Astrocyte of the spinal cord (primary cell): ENCODE measurements at regions not wholly inside any gene's neighbourhood (a gene's known extent, or its start where the extent isn't known, plus 50 kb on each side); places are given as distances from the start of the nearest gene placed in this dataset.

Experiments used
- DNase-seq: peaks from one replicate; pipeline ENCODE4 v3.0.0; 2011; ENCODE audit warnings: low read depth, low spot score
- H3K4me3 ChIP-seq: 2 replicates; pipeline ENCODE4 v1.5.1; 2011; ENCODE audit warnings: low read depth, mild to moderate bottlenecking, low read length, moderate library complexity
- in situ Hi-C: cut with HindIII; loops from 2 replicates; pipeline ENCODE4 v1.10.0; 2017; ENCODE audit warnings: low sequenced_read_pairs
- TF ChIP-seq, protein P1 (sequence below): IDR thresholded peaks from 2 replicates; pipeline ENCODE4 v1.5.1; 2012; ENCODE audit warnings: low read depth, mild to moderate bottlenecking, low read length, inconsistent platforms

DNA sequence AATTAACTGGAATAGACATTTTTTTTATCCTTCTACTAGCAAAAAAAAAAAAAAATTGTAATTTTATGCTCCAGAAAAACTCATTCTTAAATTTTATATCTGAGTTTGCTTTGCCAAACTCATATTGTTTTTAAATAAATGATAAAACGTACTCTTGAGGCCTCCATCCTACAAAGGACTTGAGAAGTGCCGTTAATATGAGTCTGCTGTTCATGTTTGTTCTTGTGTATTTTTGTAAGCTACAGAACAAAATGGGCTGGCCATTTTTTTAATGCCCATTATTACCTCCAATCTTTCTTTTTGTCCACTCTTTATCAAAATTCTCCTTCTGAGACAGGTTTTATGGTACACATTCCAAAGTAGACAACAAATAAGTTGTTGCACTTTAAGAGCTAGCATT is 643.5 kb upstream of the SOX9 start:
- no peak for DNase-seq
- TF ChIP-seq, protein P1, sequence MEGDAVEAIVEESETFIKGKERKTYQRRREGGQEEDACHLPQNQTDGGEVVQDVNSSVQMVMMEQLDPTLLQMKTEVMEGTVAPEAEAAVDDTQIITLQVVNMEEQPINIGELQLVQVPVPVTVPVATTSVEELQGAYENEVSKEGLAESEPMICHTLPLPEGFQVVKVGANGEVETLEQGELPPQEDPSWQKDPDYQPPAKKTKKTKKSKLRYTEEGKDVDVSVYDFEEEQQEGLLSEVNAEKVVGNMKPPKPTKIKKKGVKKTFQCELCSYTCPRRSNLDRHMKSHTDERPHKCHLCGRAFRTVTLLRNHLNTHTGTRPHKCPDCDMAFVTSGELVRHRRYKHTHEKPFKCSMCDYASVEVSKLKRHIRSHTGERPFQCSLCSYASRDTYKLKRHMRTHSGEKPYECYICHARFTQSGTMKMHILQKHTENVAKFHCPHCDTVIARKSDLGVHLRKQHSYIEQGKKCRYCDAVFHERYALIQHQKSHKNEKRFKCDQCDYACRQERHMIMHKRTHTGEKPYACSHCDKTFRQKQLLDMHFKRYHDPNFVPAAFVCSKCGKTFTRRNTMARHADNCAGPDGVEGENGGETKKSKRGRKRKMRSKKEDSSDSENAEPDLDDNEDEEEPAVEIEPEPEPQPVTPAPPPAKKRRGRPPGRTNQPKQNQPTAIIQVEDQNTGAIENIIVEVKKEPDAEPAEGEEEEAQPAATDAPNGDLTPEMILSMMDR: no peak
- in situ Hi-C loops: no loop called here
- H3K4me3 ChIP-seq: no peak overlapping the region

DNA sequence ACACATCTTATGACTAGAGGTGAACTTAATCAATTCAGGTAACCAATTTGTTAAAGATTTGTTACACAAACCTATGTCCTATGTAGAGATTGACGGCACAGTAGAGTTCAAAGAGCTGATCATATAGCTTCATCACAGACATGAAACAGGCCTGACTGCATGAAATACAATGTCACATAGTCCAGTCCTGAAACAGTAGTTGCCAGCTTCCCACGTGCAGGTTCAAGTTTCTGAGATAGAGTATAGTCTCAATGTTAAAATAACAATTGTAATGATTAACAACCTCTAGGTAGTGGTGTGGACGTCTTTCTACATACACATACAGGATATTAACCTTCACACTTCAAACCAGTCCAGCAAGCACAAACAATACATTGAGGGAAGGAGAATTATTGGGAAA is 640.7 kb upstream of the SOX9 start:
- in situ Hi-C loops: no loop called here
- no peak overlapping the region for H3K4me3 ChIP-seq
- no peak for DNase-seq
- TF ChIP-seq, protein P1: no peak

DNA sequence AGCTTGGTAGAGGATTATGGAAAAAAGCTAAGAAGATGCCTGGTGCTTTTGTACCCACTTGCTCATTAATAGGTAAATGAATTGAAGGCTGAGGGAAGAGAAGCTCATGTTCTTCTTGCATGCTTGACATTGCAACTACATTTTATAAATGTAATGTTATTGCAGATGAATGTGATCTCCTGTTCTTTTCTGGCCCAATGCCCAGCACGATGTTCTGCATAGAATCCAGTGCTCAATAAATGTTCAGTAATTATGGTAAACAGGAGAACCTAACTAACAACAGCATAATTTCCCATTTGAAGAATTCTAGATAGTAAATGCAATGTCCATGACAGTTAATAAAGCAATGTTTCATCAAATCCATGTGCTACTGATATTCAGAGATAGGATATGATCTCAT is 638.2 kb upstream of the SOX9 start:
- in situ Hi-C loops: no loop called here
- H3K4me3 ChIP-seq: no peak overlapping the region
- TF ChIP-seq, protein P1: no peak
- no peak for DNase-seq

DNA sequence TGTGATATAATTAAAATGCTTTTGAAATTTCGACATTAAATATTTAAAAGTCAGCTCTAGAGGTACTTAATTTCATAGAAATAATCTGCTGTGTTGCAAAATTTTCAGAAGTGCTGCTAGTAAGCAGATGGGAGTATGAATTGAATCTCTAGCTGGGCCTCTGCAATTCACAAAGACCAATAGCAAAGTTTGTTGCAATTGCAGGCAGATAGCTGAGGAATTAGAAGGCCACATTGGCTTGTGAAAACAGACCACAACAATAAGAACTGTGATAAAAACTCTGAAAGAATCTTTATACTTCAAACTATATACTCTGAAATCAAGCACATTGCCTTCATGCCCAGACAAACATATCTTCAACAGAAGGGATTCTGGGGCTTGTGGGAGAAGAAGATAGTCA is 636.3 kb upstream of the SOX9 start:
- no peak for DNase-seq
- in situ Hi-C loops: no loop called here
- H3K4me3 ChIP-seq: no peak overlapping the region
- TF ChIP-seq, protein P1: no peak

DNA sequence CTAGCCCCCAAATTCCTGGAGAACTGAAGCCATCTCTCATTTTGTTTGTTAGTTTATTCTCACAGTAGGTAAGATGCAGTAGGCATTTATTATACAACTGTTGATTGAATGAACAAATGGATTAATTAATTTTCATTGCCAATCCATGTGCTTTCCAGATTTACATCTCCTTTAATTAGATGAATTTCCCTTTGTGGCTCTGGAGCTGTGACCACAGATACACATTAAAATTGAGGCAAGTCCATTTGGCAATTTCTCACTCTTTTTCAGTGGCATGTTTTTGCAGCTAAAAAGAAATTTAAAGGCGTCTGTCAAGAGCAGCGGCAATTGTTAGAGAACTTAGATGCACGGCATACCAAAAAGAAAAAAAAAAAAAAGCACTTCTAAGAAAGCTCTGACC is 635.4 kb upstream of the SOX9 start:
- no peak for DNase-seq
- in situ Hi-C loops: no loop called here
- TF ChIP-seq, protein P1: no peak
- H3K4me3 ChIP-seq: no peak overlapping the region

DNA sequence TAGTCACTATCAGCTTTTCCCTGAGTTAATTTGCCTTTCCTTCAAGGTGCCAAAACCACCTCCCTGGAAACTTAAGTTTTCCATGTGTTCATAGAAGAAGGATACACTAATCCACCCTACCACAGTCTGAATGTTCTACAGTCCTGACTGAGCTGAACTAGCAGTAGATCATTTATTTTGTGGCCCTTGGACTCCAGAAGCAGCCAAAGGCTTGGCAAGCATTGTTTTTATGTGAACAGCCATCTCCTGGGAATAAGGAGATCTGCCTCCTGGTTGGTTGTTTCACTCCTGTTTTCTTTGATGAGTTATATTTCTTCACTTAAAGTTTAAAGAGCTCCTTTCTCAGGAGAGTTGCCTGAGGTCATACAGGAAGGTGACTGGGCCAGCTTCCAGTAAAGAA is 634.6 kb upstream of the SOX9 start:
- no peak overlapping the region for H3K4me3 ChIP-seq
- TF ChIP-seq, protein P1: no peak
- in situ Hi-C loops: no loop called here
- peak; percentile 21 for DNase-seq

DNA sequence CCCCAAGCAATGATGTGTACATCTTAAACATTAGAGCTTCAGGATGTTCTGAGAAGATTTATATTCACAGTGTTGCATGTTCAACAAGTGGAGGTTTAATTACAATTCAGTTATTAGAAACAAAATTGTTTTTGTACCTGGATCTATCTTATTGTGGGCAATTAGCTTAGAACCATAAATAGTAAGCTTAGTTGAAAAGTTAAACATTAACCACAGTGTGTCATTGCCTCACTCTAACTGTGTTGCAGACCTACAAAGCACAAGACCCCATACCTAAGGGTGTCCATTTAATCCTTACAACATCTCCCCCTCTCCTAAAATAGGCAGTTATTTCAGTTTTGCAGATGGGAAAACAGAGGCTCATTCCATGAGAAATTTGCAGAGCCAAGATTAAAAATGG is 632.0 kb upstream of the SOX9 start:
- TF ChIP-seq, protein P1: no peak
- in situ Hi-C loops: no loop called here
- DNase-seq: no peak
- no peak overlapping the region for H3K4me3 ChIP-seq
